Astrocyte (in vitro differentiated cells and primary cell): ENCODE measurements at regions not wholly inside any gene's neighbourhood (a gene's known extent, or its start where the extent isn't known, plus 50 kb on each side); places are given as distances from the start of the nearest gene placed in this dataset.

Experiments
- DNase-seq: peaks from one replicate; pipeline ENCODE4 v3.0.0-alpha.2; 2010; ENCODE audit warnings: low read depth
- FAIRE-seq: peaks from 2 replicates; lab custom pipeline; 2011; peaks lifted over from hg19 to GRCh38; lab: Jason Lieb, UNC
- H2AFZ ChIP-seq: 2 replicates; pipeline ENCODE4 v1.6.0; 2012; ENCODE audit warnings: low read depth, low read length, inconsistent platforms
- H3K27ac ChIP-seq: 2 replicates; pipeline ENCODE4 v1.5.1; 2011; ENCODE audit warnings: low read depth, low read length, inconsistent platforms
- H3K27me3 ChIP-seq: 2 replicates; pipeline ENCODE4 v1.6.0; 2011; ENCODE audit warnings: low read length, inconsistent platforms; ENCODE audit not compliant: insufficient read depth
- H3K36me3 ChIP-seq: 2 replicates; pipeline ENCODE4 v1.5.1; 2011; ENCODE audit warnings: low read length, inconsistent platforms; ENCODE audit not compliant: insufficient read depth
- H3K4me1 ChIP-seq: 2 replicates; pipeline ENCODE4 v1.5.1; 2011; ENCODE audit warnings: low read length, inconsistent platforms; ENCODE audit not compliant: insufficient read depth
- H3K4me2 ChIP-seq: 2 replicates; pipeline ENCODE4 v1.6.0; 2012; ENCODE audit warnings: low read length, inconsistent platforms
- H3K4me3 ChIP-seq: 2 replicates; pipeline ENCODE4 v1.5.1; 2011; ENCODE audit warnings: low read depth, mild to moderate bottlenecking, low read length, inconsistent platforms; ENCODE audit not compliant: insufficient read depth
- H3K79me2 ChIP-seq: 2 replicates; pipeline ENCODE4 v1.6.0; 2012; ENCODE audit warnings: mild to moderate bottlenecking, low read length, inconsistent platforms; ENCODE audit not compliant: insufficient read depth
- H3K9ac ChIP-seq: 2 replicates; pipeline ENCODE4 v1.6.0; 2012; ENCODE audit warnings: mild to moderate bottlenecking, low read length, inconsistent platforms
- H3K9me3 ChIP-seq: 2 replicates; pipeline ENCODE4 v1.5.1; 2012; ENCODE audit warnings: low read depth, mild to moderate bottlenecking, low read length, inconsistent platforms; ENCODE audit not compliant: insufficient read depth
- H4K20me1 ChIP-seq: 2 replicates; pipeline ENCODE4 v1.6.0; 2012; ENCODE audit warnings: low read length, inconsistent platforms; ENCODE audit not compliant: insufficient read depth
- H3K27ac Mint-ChIP-seq: one replicate; pipeline ENCODE4 v1.8.0; 2021; ENCODE audit warnings: mild to moderate bottlenecking, mixed read lengths; ENCODE audit not compliant: unreplicated experiment
- H3K27me3 Mint-ChIP-seq: one replicate; pipeline ENCODE4 v1.8.0; 2021; ENCODE audit warnings: low read depth, mixed read lengths; ENCODE audit not compliant: unreplicated experiment
- H3K36me3 Mint-ChIP-seq: one replicate; pipeline ENCODE4 v1.8.0; 2021; ENCODE audit warnings: low read depth, mixed read lengths; ENCODE audit not compliant: unreplicated experiment
- H3K4me1 Mint-ChIP-seq: one replicate; pipeline ENCODE4 v1.8.0; 2021; ENCODE audit warnings: low read depth, mixed read lengths; ENCODE audit not compliant: unreplicated experiment
- H3K4me3 Mint-ChIP-seq: one replicate; pipeline ENCODE4 v1.8.0; 2021; ENCODE audit warnings: mild to moderate bottlenecking, moderate library complexity, mixed read lengths; ENCODE audit not compliant: unreplicated experiment
- H3K9me3 Mint-ChIP-seq: one replicate; pipeline ENCODE4 v1.8.0; 2021; ENCODE audit warnings: mild to moderate bottlenecking, mixed read lengths; ENCODE audit not compliant: unreplicated experiment
- EZH2 ChIP-seq: IDR thresholded peaks from 2 replicates; pipeline ENCODE4 v1.6.1; 2012; ENCODE audit warnings: mild to moderate bottlenecking, low read length, inconsistent platforms; ENCODE audit not compliant: insufficient read depth
- TF ChIP-seq, protein P1 (sequence below): IDR thresholded peaks from 2 replicates; pipeline ENCODE4 v1.5.1; 2011; ENCODE audit warnings: low read depth, mild to moderate bottlenecking, inconsistent platforms, low read length, moderate library complexity; ENCODE audit not compliant: insufficient read depth

DNA sequence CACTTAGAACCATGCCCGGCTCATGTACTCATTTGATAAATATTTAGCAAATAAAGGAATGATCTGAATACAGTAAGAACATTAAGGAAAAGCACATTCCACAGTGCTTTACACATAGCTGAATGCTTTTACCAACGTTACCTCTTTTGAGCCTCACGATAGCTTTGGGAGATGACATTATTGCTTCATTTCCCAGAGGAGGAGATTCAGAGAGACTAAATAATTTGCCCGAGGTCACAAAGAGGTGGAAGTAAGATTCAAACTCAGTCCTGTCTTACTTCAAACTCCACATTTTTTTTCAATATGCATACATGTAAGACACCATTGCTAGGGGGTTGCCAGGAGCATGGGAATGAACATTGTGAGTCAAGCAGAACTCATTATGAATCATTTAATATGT is 538.5 kb downstream of the BCOR start:
- H3K79me2 ChIP-seq, result no peaks in the 10 kb centered on the region
- no peak overlapping the region for H3K4me3 ChIP-seq
- H2AFZ ChIP-seq, result no peak overlapping the region
- peaks cover 9% of the 10 kb centered on the region for H3K9me3 Mint-ChIP-seq
- no peak overlapping the region for H3K27ac ChIP-seq
- H3K36me3 ChIP-seq, result no peaks in the 10 kb centered on the region
- no peaks in the 10 kb centered on the region for H3K27me3 ChIP-seq
- H4K20me1 ChIP-seq, result no peaks in the 10 kb centered on the region
- H3K4me1 Mint-ChIP-seq, result no peaks in the 10 kb centered on the region
- FAIRE-seq (peak; percentile 64), DNase-seq (peak; percentile 61)
- H3K27me3 Mint-ChIP-seq, result peaks cover 28% of the 10 kb centered on the region
- H3K4me3 Mint-ChIP-seq, result no peak overlapping the region
- no peak overlapping the region for H3K9ac ChIP-seq
- no peaks in the 10 kb centered on the region for H3K9me3 ChIP-seq
- no peaks in the 10 kb centered on the region for H3K4me1 ChIP-seq
- H3K36me3 Mint-ChIP-seq, result no peaks in the 10 kb centered on the region
- peak overlapping the region; percentile 17 for H3K4me2 ChIP-seq
- H3K27ac Mint-ChIP-seq, result no peak overlapping the region
- no peak for TF ChIP-seq EZH2
- TF ChIP-seq, protein P1, sequence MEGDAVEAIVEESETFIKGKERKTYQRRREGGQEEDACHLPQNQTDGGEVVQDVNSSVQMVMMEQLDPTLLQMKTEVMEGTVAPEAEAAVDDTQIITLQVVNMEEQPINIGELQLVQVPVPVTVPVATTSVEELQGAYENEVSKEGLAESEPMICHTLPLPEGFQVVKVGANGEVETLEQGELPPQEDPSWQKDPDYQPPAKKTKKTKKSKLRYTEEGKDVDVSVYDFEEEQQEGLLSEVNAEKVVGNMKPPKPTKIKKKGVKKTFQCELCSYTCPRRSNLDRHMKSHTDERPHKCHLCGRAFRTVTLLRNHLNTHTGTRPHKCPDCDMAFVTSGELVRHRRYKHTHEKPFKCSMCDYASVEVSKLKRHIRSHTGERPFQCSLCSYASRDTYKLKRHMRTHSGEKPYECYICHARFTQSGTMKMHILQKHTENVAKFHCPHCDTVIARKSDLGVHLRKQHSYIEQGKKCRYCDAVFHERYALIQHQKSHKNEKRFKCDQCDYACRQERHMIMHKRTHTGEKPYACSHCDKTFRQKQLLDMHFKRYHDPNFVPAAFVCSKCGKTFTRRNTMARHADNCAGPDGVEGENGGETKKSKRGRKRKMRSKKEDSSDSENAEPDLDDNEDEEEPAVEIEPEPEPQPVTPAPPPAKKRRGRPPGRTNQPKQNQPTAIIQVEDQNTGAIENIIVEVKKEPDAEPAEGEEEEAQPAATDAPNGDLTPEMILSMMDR, result no peak

DNA sequence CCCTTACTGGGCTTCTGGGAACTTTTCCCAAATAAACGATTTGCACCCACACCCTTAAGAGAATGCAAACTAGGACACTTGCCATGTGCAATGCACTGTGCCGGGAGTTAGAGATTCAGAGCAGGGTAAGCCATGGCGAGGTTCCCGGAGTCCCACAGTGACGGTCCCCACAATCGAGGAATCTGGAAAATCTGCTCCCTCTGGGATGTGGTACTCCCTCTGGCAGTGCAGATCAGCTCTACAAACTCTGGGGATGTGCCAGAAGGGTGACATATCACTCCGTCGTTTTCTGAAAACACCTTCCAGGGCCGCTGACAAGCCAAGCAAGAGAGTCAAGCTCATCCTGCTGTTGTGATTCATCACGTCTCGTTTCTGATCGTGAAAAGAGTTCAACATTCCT is 537.5 kb downstream of the BCOR start:
- Mint-ChIP-seq H3K9me3 (peaks cover 9% of the 10 kb centered on the region), H3K4me3 (no peak overlapping the region), H3K36me3 (no peaks in the 10 kb centered on the region), H3K4me1 (no peaks in the 10 kb centered on the region), H3K27me3 (peaks cover 28% of the 10 kb centered on the region), H3K27ac (no peak overlapping the region)
- no peaks in the 10 kb centered on the region for H3K4me1 ChIP-seq
- H2AFZ ChIP-seq, result no peak overlapping the region
- H3K36me3 ChIP-seq, result no peaks in the 10 kb centered on the region
- H3K9ac ChIP-seq, result no peak overlapping the region
- H3K9me3 ChIP-seq, result no peaks in the 10 kb centered on the region
- H3K4me3 ChIP-seq, result no peak overlapping the region
- no peaks in the 10 kb centered on the region for H3K79me2 ChIP-seq
- TF ChIP-seq, protein P1, result no peak
- no peak for TF ChIP-seq EZH2
- H4K20me1 ChIP-seq, result no peaks in the 10 kb centered on the region
- H3K27ac ChIP-seq, result no peak overlapping the region
- FAIRE-seq (peak; percentile 41), DNase-seq (no peak)
- H3K27me3 ChIP-seq, result no peaks in the 10 kb centered on the region
- H3K4me2 ChIP-seq, result no peak overlapping the region

DNA sequence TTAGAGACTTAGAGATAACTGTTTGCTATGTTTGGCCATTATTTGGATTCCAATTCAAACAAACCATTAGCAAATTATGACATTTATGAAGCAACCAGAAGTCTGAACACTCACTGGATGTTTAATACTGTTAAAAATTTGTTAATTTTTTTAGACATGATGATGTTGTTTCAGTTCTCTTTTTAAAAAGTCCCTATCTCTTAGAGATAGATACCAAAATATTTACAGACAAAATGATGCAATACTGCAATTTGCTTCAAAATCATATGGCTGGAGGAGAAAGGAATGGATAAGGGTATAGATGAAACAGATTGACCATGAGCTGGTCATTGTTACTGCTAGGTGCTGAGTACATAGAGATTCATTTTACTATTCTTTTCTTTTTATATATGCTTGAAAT is 534.6 kb downstream of the BCOR start:
- FAIRE-seq (peak; percentile 77), DNase-seq (no peak)
- TF ChIP-seq, protein P1, result no peak
- TF ChIP-seq EZH2, result no peak
- H3K27me3 ChIP-seq, result no peaks in the 10 kb centered on the region
- H3K27ac ChIP-seq, result no peak overlapping the region
- H3K4me1 ChIP-seq, result no peaks in the 10 kb centered on the region
- Mint-ChIP-seq H3K36me3 (no peaks in the 10 kb centered on the region), H3K27me3 (peaks cover 33% of the 10 kb centered on the region), H3K27ac (no peak overlapping the region), H3K9me3 (peaks cover 12% of the 10 kb centered on the region), H3K4me3 (no peak overlapping the region), H3K4me1 (no peaks in the 10 kb centered on the region)
- H2AFZ ChIP-seq, result no peak overlapping the region
- H4K20me1 ChIP-seq, result no peaks in the 10 kb centered on the region
- H3K36me3 ChIP-seq, result no peaks in the 10 kb centered on the region
- H3K9ac ChIP-seq, result no peak overlapping the region
- H3K4me3 ChIP-seq, result no peak overlapping the region
- no peaks in the 10 kb centered on the region for H3K79me2 ChIP-seq
- no peak overlapping the region for H3K4me2 ChIP-seq
- no peaks in the 10 kb centered on the region for H3K9me3 ChIP-seq
